Lower leg skin (tissue), 4 donors: ENCODE measurements at regions not wholly inside any gene's neighbourhood (a gene's known extent, or its start where the extent isn't known, plus 50 kb on each side); places are given as distances from the start of the nearest gene placed in this dataset.

Source experiments
- DNase-seq, 2 donors: peaks; one replicate each; pipeline ENCODE4 v3.0.0-alpha.2; 2019; ENCODE audit warnings: low spot score in 2 of 2
- H3K4me3 ChIP-seq: fragments of 200-600 bp; sonication (generic); 2 replicates; pipeline ENCODE4 v1.5.1; 2017; ENCODE audit warnings: mild to moderate bottlenecking, low read depth; ENCODE audit not compliant: poor library complexity, severe bottlenecking
- CTCF ChIP-seq, 3 donors: fragments of 450-650 bp; IDR thresholded peaks; one replicate each; pipeline ENCODE4 v1.5.1; 2016; ENCODE audit warnings: antibody characterized with exemption in 3 of 3, mild to moderate bottlenecking in 3 of 3, moderate library complexity in 2 of 3
- POLR2A ChIP-seq, 2 donors: fragments of 450-650 bp; IDR thresholded peaks; one replicate each; pipeline ENCODE4 v1.6.1; 2016 to 2017; ENCODE audit warnings: antibody characterized with exemption in 2 of 2, mild to moderate bottlenecking in 1 of 2, moderate library complexity in 1 of 2
- WGBS, 2 donors: methylation state at CpG; one replicate each; pipeline ENCODE4 v1.1.5; 2018; 5-methylcytosine and 5-hydroxymethylcytosine counted together
- intact Hi-C: fragments of 100-400 bp; cut with DNase I; formaldehyde crosslinking; loops from one replicate; pipeline ENCODE4 v1.15.0; 2023; ENCODE audit warnings: low total_unique reads

GRCh38 chr6:103193413-103193812 is 1666.3 kb downstream of the HACE1 start:
- intact Hi-C loops: no loop called here
- H3K4me3 ChIP-seq: no peak overlapping the region
- no peak for TF ChIP-seq POLR2A (IDR thresholded peaks at IDR 0.05)
- no peak for TF ChIP-seq CTCF (IDR thresholded peaks at IDR 0.05)
- no peak for DNase-seq
- 70 to 73% methylated on average over 3 of the region's 3 CpGs for WGBS, 2 donors

- no peak for TF ChIP-seq POLR2A (IDR thresholded peaks at IDR 0.05)
- no peak for TF ChIP-seq CTCF (IDR thresholded peaks at IDR 0.05)
- no peak overlapping the region for H3K4me3 ChIP-seq
- DNase-seq: no peak
- 68 to 76% methylated on average over 2 of the region's 2 CpGs for WGBS, 2 donors
- intact Hi-C loops: no loop called here
Measured at GRCh38 chr6:103191391-103192093, 1668.2 kb downstream of the HACE1 start.

GRCh38 chr6:103184776-103185175 is 1674.9 kb downstream of the HACE1 start:
- no peak overlapping the region for H3K4me3 ChIP-seq
- intact Hi-C loops: no loop called here
- WGBS, 2 donors: 86 to 91% methylated on average over 3 of the region's 3 CpGs
- TF ChIP-seq POLR2A (IDR thresholded peaks at IDR 0.05): no peak
- TF ChIP-seq CTCF (IDR thresholded peaks at IDR 0.05): no peak
- DNase-seq: no peak

- no peak overlapping the region for H3K4me3 ChIP-seq
- DNase-seq: no peak
- intact Hi-C loops: no loop called here
- WGBS, 2 donors: 73 to 74% methylated on average over 3 of the region's 3 CpGs
- no peak for TF ChIP-seq CTCF (IDR thresholded peaks at IDR 0.05)
- TF ChIP-seq POLR2A (IDR thresholded peaks at IDR 0.05): no peak
Measured at GRCh38 chr6:103183831-103184411, 1675.8 kb downstream of the HACE1 start.

- TF ChIP-seq CTCF (IDR thresholded peaks at IDR 0.05): no peak
- H3K4me3 ChIP-seq: no peak overlapping the region
- WGBS, 2 donors: 46 to 55% methylated on average over 1 of the region's 1 CpG
- intact Hi-C loops: no loop called here
- no peak for DNase-seq
Measured at GRCh38 chr6:103178193-103178592, 1681.5 kb downstream of the HACE1 start.

GRCh38 chr6:103177791-103178190 is 1681.9 kb downstream of the HACE1 start:
- 30 to 72% methylated on average over 1 of the region's 1 CpG for WGBS, 2 donors
- no peak for DNase-seq
- intact Hi-C loops: no loop called here
- TF ChIP-seq CTCF (IDR thresholded peaks at IDR 0.05) (no peak), POLR2A (IDR thresholded peaks at IDR 0.05) (no peak)
- no peak overlapping the region for H3K4me3 ChIP-seq
